ENCODE measurements at regions not wholly inside any gene's neighbourhood (a gene's known extent, or its start where the extent isn't known, plus 50 kb on each side); places are given as distances from the start of the nearest gene placed in this dataset.

- Mint-ChIP-seq H3K4me3 (ENCODE audit: low read depth) (no peak overlapping the region), H3K4me1 (ENCODE audit: low read depth) (no peaks in the 10 kb centered on the region), H3K27ac (no peak overlapping the region), H3K9me3 (peaks cover 4% of the 10 kb centered on the region), H3K27me3 (ENCODE audit: low read depth) (peaks cover 15% of the 10 kb centered on the region), H3K36me3 (ENCODE audit: low read depth) (no peaks in the 10 kb centered on the region)
- intact Hi-C loops (cut with micrococcal nuclease): no loop called here
- DNase-seq (ENCODE audit: low spot score): no peak
Observed at GRCh38 chr22:20637750-20638506, 130.5 kb downstream of the MED15 start.

GRCh38 chr22:20638507-20638870, 131.1 kb downstream of the MED15 start:
- H3K4me1 Mint-ChIP-seq (ENCODE audit: low read depth): no peaks in the 10 kb centered on the region
- peaks cover 4% of the 10 kb centered on the region for H3K9me3 Mint-ChIP-seq
- H3K4me3 Mint-ChIP-seq (ENCODE audit: low read depth): no peak overlapping the region
- no peak for DNase-seq (ENCODE audit: low spot score)
- no peaks in the 10 kb centered on the region for H3K36me3 Mint-ChIP-seq (ENCODE audit: low read depth)
- peaks cover 15% of the 10 kb centered on the region for H3K27me3 Mint-ChIP-seq (ENCODE audit: low read depth)
- H3K27ac Mint-ChIP-seq: no peak overlapping the region
- intact Hi-C loops (cut with micrococcal nuclease): no loop called here

- no peak overlapping the region for H3K27ac Mint-ChIP-seq
- no peaks in the 10 kb centered on the region for H3K36me3 Mint-ChIP-seq (ENCODE audit: low read depth)
- DNase-seq (ENCODE audit: low spot score): no peak
- H3K27me3 Mint-ChIP-seq (ENCODE audit: low read depth): peaks cover 15% of the 10 kb centered on the region
- H3K9me3 Mint-ChIP-seq: peaks cover 4% of the 10 kb centered on the region
- no peaks in the 10 kb centered on the region for H3K4me1 Mint-ChIP-seq (ENCODE audit: low read depth)
- intact Hi-C loops (cut with micrococcal nuclease): no loop called here
- no peak overlapping the region for H3K4me3 Mint-ChIP-seq (ENCODE audit: low read depth)
Observed at GRCh38 chr22:20639343-20639742, 131.9 kb downstream of the MED15 start.

- Mint-ChIP-seq H3K36me3 (ENCODE audit: low read depth) (no peaks in the 10 kb centered on the region), H3K9me3 (peaks cover 4% of the 10 kb centered on the region), H3K4me3 (ENCODE audit: low read depth) (no peak overlapping the region), H3K27me3 (ENCODE audit: low read depth) (peaks cover 15% of the 10 kb centered on the region), H3K4me1 (ENCODE audit: low read depth) (no peaks in the 10 kb centered on the region), H3K27ac (no peak overlapping the region)
- intact Hi-C loops (cut with micrococcal nuclease): no loop called here
- no peak for DNase-seq (ENCODE audit: low spot score)
Observed at GRCh38 chr22:20639750-20640149, 132.3 kb downstream of the MED15 start.

GRCh38 chr22:20641198-20641892, 132.6 kb upstream of the SERPIND1 start:
- DNase-seq (ENCODE audit: low spot score): no peak

GRCh38 chr22:20641919-20642579, 131.9 kb upstream of the SERPIND1 start:
- Mint-ChIP-seq H3K27me3 (ENCODE audit: low read depth) (peaks cover 17% of the 10 kb centered on the region), H3K9me3 (peaks cover 4% of the 10 kb centered on the region), H3K27ac (no peak overlapping the region), H3K36me3 (ENCODE audit: low read depth) (no peaks in the 10 kb centered on the region), H3K4me1 (ENCODE audit: low read depth) (no peaks in the 10 kb centered on the region), H3K4me3 (ENCODE audit: low read depth) (no peak overlapping the region)
- intact Hi-C loops (cut with micrococcal nuclease): no loop called here
- DNase-seq (ENCODE audit: low spot score): no peak

More at GRCh38 chr22:20641198-20641892, 132.6 kb upstream of the SERPIND1 start:
- Mint-ChIP-seq H3K4me3 (ENCODE audit: low read depth) (no peak overlapping the region), H3K9me3 (peaks cover 4% of the 10 kb centered on the region), H3K27me3 (ENCODE audit: low read depth) (peaks cover 20% of the 10 kb centered on the region), H3K4me1 (ENCODE audit: low read depth) (no peaks in the 10 kb centered on the region), H3K36me3 (ENCODE audit: low read depth) (no peaks in the 10 kb centered on the region), H3K27ac (no peak overlapping the region)
- intact Hi-C loops (cut with micrococcal nuclease): no loop called here

- Mint-ChIP-seq H3K27ac (no peak overlapping the region), H3K27me3 (ENCODE audit: low read depth) (peaks cover 15% of the 10 kb centered on the region), H3K4me1 (ENCODE audit: low read depth) (no peaks in the 10 kb centered on the region), H3K9me3 (peaks cover 4% of the 10 kb centered on the region), H3K4me3 (ENCODE audit: low read depth) (no peak overlapping the region), H3K36me3 (ENCODE audit: low read depth) (no peaks in the 10 kb centered on the region)
- intact Hi-C loops (cut with micrococcal nuclease): no loop called here
- no peak for DNase-seq (ENCODE audit: low spot score)
Observed at GRCh38 chr22:20642668-20643179, 131.2 kb upstream of the SERPIND1 start.

- Mint-ChIP-seq H3K4me3 (ENCODE audit: low read depth) (no peak overlapping the region), H3K36me3 (ENCODE audit: low read depth) (no peaks in the 10 kb centered on the region), H3K9me3 (peaks cover 4% of the 10 kb centered on the region), H3K4me1 (ENCODE audit: low read depth) (no peaks in the 10 kb centered on the region), H3K27me3 (ENCODE audit: low read depth) (peaks cover 9% of the 10 kb centered on the region), H3K27ac (no peak overlapping the region)
- DNase-seq (ENCODE audit: low spot score): no peak
- intact Hi-C loops (cut with micrococcal nuclease): no loop called here
Observed at GRCh38 chr22:20644071-20644642, 129.8 kb upstream of the SERPIND1 start.

- intact Hi-C loops (cut with micrococcal nuclease): no loop called here
Observed at GRCh38 chr22:20645954-20646353, 128.0 kb upstream of the SERPIND1 start.

GRCh38 chr22:20646415-20646814, 127.5 kb upstream of the SERPIND1 start:
- intact Hi-C loops (cut with micrococcal nuclease): no loop called here
- Mint-ChIP-seq H3K4me1 (ENCODE audit: low read depth) (no peaks in the 10 kb centered on the region), H3K27ac (no peak overlapping the region), H3K9me3 (no peaks in the 10 kb centered on the region), H3K4me3 (ENCODE audit: low read depth) (no peak overlapping the region), H3K36me3 (ENCODE audit: low read depth) (no peaks in the 10 kb centered on the region), H3K27me3 (ENCODE audit: low read depth) (peaks cover 11% of the 10 kb centered on the region)
- DNase-seq (ENCODE audit: low spot score): no peak

More at GRCh38 chr22:20645954-20646353, 128.0 kb upstream of the SERPIND1 start:
- H3K9me3 Mint-ChIP-seq: no peaks in the 10 kb centered on the region
- H3K4me3 Mint-ChIP-seq (ENCODE audit: low read depth): no peak overlapping the region
- H3K27me3 Mint-ChIP-seq (ENCODE audit: low read depth): peaks cover 11% of the 10 kb centered on the region
- no peak for DNase-seq (ENCODE audit: low spot score)
- H3K27ac Mint-ChIP-seq: no peak overlapping the region
- H3K4me1 Mint-ChIP-seq (ENCODE audit: low read depth): no peaks in the 10 kb centered on the region
- no peaks in the 10 kb centered on the region for H3K36me3 Mint-ChIP-seq (ENCODE audit: low read depth)

GRCh38 chr22:20646906-20647305, 127.0 kb upstream of the SERPIND1 start:
- intact Hi-C loops (cut with micrococcal nuclease): no loop called here
- Mint-ChIP-seq H3K27ac (no peak overlapping the region), H3K4me1 (ENCODE audit: low read depth) (no peaks in the 10 kb centered on the region), H3K4me3 (ENCODE audit: low read depth) (no peak overlapping the region), H3K9me3 (no peaks in the 10 kb centered on the region), H3K27me3 (ENCODE audit: low read depth) (peaks cover 11% of the 10 kb centered on the region), H3K36me3 (ENCODE audit: low read depth) (no peaks in the 10 kb centered on the region)
- DNase-seq (ENCODE audit: low spot score): no peak

- Mint-ChIP-seq H3K36me3 (ENCODE audit: low read depth) (no peaks in the 10 kb centered on the region), H3K9me3 (no peaks in the 10 kb centered on the region), H3K27ac (no peak overlapping the region), H3K4me3 (ENCODE audit: low read depth) (no peak overlapping the region), H3K4me1 (ENCODE audit: low read depth) (no peaks in the 10 kb centered on the region), H3K27me3 (ENCODE audit: low read depth) (peaks cover 7% of the 10 kb centered on the region)
- intact Hi-C loops (cut with micrococcal nuclease): no loop called here
- DNase-seq (ENCODE audit: low spot score): no peak
Observed at GRCh38 chr22:20647586-20648305, 126.2 kb upstream of the SERPIND1 start.

All from activated T-helper 2 cell treated with anti-CD3 and anti-CD28 coated beads, Interferon-gamma antibody, Interleukin-2, Interleukin-4, amounts not matched to agents 10 μg/mL and 5 μg/mL and 100 μg/mL, durations not matched to agents 14 hours and 24 hours and 36 hours (primary cell).